ENCODE measurements at regions not wholly inside any gene's neighbourhood (a gene's known extent, or its start where the extent isn't known, plus 50 kb on each side); places are given as distances from the start of the nearest gene placed in this dataset.

DNA sequence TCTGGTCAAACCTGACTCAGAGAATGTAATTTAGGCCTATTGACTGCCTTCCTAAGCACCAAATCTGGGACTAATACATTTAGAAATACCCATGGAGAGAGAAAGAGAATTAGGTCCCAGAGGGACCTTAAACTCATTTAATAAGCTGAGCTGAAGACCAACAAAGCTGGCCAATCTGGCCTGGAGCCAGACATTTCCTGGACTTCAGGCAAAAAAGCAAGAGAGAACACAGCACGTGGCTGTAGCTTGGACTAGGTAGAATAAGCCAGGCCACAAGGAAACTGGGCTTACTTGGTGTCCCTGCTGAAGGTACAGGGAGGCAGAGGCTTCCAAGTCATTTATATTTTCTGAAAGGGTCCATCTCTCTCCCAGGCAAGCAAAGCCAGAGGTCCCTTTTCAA is 88.1 kb downstream of the RTP4 start:
- H3K9ac ChIP-seq (ENCODE audit: insufficient read depth, low read length, poor library complexity, severe bottlenecking), result no peak overlapping the region
- no peak overlapping the region for H3K27ac Mint-ChIP-seq
- no peak overlapping the region for H3K4me3 ChIP-seq (replicated peaks in 1 of 3; ENCODE audit: low read depth in 2 of 3, low read length in 3 of 3)
- no peaks in the 10 kb centered on the region for H3K36me3 ChIP-seq (replicated peaks in 1 of 2; ENCODE audit: control insufficient read depth in 1 of 2, insufficient read depth in 2 of 2, low read length in 2 of 2)
- H3K4me3 Mint-ChIP-seq, result no peak overlapping the region
- no peaks in the 10 kb centered on the region for H3K9me3 ChIP-seq (replicated peaks in 1 of 2; ENCODE audit: control insufficient read depth in 1 of 2, insufficient read depth in 1 of 2, low read length in 2 of 2)
- H3K79me2 ChIP-seq (ENCODE audit: insufficient read depth, low read length), result no peaks in the 10 kb centered on the region
- intact Hi-C loops (cut with micrococcal nuclease), result no loop called here
- H3K4me2 ChIP-seq (replicated peaks; ENCODE audit: extremely low read depth, low read length, poor library complexity, severe bottlenecking), result no peak overlapping the region
- no peaks in the 10 kb centered on the region for H3K4me1 ChIP-seq (ENCODE audit: control insufficient read depth in 1 of 2, insufficient read depth in 2 of 2, low read length in 2 of 2)
- no peaks in the 10 kb centered on the region for H4K20me1 ChIP-seq (ENCODE audit: insufficient read depth, low read length)
- no peak overlapping the region for H3K27ac ChIP-seq (ENCODE audit: low read depth in 1 of 2, low read length in 2 of 2)
- H3K36me3 Mint-ChIP-seq, result no peaks in the 10 kb centered on the region
- no peaks in the 10 kb centered on the region for H3K27me3 ChIP-seq (ENCODE audit: control insufficient read depth in 2 of 2, insufficient read depth in 2 of 2, low read length in 2 of 2)
- peaks cover 0 to 2% (median 1%) of the 10 kb centered on the region in 3 donors for H3K27me3 Mint-ChIP-seq (ENCODE audit: low read depth in 3 of 3)
- peaks cover 0 to 2% (median 0%) of the 10 kb centered on the region in 7 donors for H3K9me3 Mint-ChIP-seq
- no peak overlapping the region for H2AFZ ChIP-seq (ENCODE audit: insufficient read depth, low read depth, low read length, poor library complexity, severe bottlenecking)
- H3K4me1 Mint-ChIP-seq, result no peaks in the 10 kb centered on the region
- TF ChIP-seq, protein P1, sequence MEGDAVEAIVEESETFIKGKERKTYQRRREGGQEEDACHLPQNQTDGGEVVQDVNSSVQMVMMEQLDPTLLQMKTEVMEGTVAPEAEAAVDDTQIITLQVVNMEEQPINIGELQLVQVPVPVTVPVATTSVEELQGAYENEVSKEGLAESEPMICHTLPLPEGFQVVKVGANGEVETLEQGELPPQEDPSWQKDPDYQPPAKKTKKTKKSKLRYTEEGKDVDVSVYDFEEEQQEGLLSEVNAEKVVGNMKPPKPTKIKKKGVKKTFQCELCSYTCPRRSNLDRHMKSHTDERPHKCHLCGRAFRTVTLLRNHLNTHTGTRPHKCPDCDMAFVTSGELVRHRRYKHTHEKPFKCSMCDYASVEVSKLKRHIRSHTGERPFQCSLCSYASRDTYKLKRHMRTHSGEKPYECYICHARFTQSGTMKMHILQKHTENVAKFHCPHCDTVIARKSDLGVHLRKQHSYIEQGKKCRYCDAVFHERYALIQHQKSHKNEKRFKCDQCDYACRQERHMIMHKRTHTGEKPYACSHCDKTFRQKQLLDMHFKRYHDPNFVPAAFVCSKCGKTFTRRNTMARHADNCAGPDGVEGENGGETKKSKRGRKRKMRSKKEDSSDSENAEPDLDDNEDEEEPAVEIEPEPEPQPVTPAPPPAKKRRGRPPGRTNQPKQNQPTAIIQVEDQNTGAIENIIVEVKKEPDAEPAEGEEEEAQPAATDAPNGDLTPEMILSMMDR (IDR thresholded peaks at IDR 0.05), result no peak
- 57% methylated on average over 1 of the region's 1 CpG for WGBS (ENCODE audit: insufficient coverage)
- no peak for DNase-seq

DNA sequence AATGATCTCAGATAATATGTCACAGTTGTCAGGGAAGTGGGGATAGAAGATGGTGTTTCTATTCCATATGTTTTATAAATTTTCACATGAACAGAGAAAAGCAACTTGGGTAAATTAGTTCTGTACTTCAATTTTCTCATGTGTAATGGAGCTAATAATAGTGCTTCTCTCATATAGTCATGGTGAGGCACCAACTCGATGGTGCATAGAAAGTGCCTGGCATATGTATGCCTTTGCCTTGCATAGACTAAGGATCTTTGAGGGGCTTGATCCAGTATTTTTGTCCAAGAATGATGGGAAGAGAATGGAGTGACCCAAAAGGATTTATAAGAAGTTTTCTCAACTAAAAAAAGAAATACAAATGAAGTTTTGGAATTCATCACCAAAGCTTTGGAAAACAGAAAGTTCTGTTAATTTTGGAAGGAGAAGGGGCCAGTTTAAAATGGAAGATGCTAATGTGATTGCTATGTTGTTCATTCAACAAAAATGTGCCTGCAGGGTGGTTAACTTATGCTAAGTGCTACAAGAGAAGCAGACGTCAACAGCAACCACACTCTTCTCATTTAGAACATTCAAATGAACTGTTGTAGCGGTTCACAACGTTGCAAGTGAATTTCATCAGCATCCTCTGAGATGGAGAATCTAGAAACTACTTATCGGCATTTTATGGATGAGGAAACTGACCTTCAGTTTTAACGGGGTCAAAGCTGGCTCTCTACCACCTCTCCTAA is 86.1 kb downstream of the RTP4 start:
- TF ChIP-seq, protein P1 (IDR thresholded peaks at IDR 0.05), result no peak
- Mint-ChIP-seq H3K9me3 (peaks cover 0 to 2% (median 0%) of the 10 kb centered on the region in 7 donors), H3K27me3 (ENCODE audit: low read depth in 3 of 3) (peaks cover 0 to 2% (median 1%) of the 10 kb centered on the region in 3 donors), H3K27ac (no peak overlapping the region), H3K36me3 (no peaks in the 10 kb centered on the region), H3K4me1 (no peaks in the 10 kb centered on the region), H3K4me3 (no peak overlapping the region)
- H3K79me2 ChIP-seq (ENCODE audit: insufficient read depth, low read length), result no peaks in the 10 kb centered on the region
- H3K4me1 ChIP-seq (ENCODE audit: control insufficient read depth in 1 of 2, insufficient read depth in 2 of 2, low read length in 2 of 2), result no peaks in the 10 kb centered on the region
- H2AFZ ChIP-seq (ENCODE audit: insufficient read depth, low read depth, low read length, poor library complexity, severe bottlenecking), result no peak overlapping the region
- no peaks in the 10 kb centered on the region for H3K36me3 ChIP-seq (replicated peaks in 1 of 2; ENCODE audit: control insufficient read depth in 1 of 2, insufficient read depth in 2 of 2, low read length in 2 of 2)
- WGBS (ENCODE audit: insufficient coverage), result no CpG with 5 or more reads among the region's 6 CpGs
- no peak overlapping the region for H3K9ac ChIP-seq (ENCODE audit: insufficient read depth, low read length, poor library complexity, severe bottlenecking)
- H3K27ac ChIP-seq (ENCODE audit: low read depth in 1 of 2, low read length in 2 of 2), result no peak overlapping the region
- no peaks in the 10 kb centered on the region for H3K27me3 ChIP-seq (ENCODE audit: control insufficient read depth in 2 of 2, insufficient read depth in 2 of 2, low read length in 2 of 2)
- H3K9me3 ChIP-seq (replicated peaks in 1 of 2; ENCODE audit: control insufficient read depth in 1 of 2, insufficient read depth in 1 of 2, low read length in 2 of 2), result no peaks in the 10 kb centered on the region
- intact Hi-C loops (cut with micrococcal nuclease), result no loop called here
- H3K4me3 ChIP-seq (replicated peaks in 1 of 3; ENCODE audit: low read depth in 2 of 3, low read length in 3 of 3), result no peak overlapping the region
- no peaks in the 10 kb centered on the region for H4K20me1 ChIP-seq (ENCODE audit: insufficient read depth, low read length)
- H3K4me2 ChIP-seq (replicated peaks; ENCODE audit: extremely low read depth, low read length, poor library complexity, severe bottlenecking), result no peak overlapping the region
- no peak for DNase-seq
